ENCODE measurements at regions not wholly inside any gene's neighbourhood (a gene's known extent, or its start where the extent isn't known, plus 50 kb on each side); places are given as distances from the start of the nearest gene placed in this dataset.

- TF ChIP-seq CTCF (conservative IDR thresholded peaks at IDR 0.05) (no peak), ZFX (IDR thresholded peaks at IDR 0.05) (no peak)
Measured at GRCh38 chr5:98309785-98310598, 463.5 kb upstream of the RGMB start.

Measured in C4-2B (cell line).